Activated naive CD8-positive, alpha-beta T cell treated with anti-CD3 and anti-CD28 coated beads for 36 hours (primary cell): ENCODE measurements at regions not wholly inside any gene's neighbourhood (a gene's known extent, or its start where the extent isn't known, plus 50 kb on each side); places are given as distances from the start of the nearest gene placed in this dataset.

ENCODE experiments used
- DNase-seq: peaks from one replicate; pipeline ENCODE4 v3.0.0; 2021
- H3K27ac Mint-ChIP-seq: one replicate; pipeline ENCODE4 v1.8.0; 2022; ENCODE audit warnings: mild to moderate bottlenecking, moderate library complexity, mixed read lengths
- H3K27me3 Mint-ChIP-seq: one replicate; pipeline ENCODE4 v1.8.0; 2022; ENCODE audit warnings: mild to moderate bottlenecking, mixed read lengths
- H3K36me3 Mint-ChIP-seq: one replicate; pipeline ENCODE4 v1.8.0; 2021; ENCODE audit warnings: mild to moderate bottlenecking, mixed read lengths
- H3K4me1 Mint-ChIP-seq: one replicate; pipeline ENCODE4 v1.8.0; 2021; ENCODE audit warnings: mixed read lengths
- H3K4me3 Mint-ChIP-seq: one replicate; pipeline ENCODE4 v1.8.0; 2022; ENCODE audit warnings: mild to moderate bottlenecking, moderate library complexity, mixed read lengths
- H3K9me3 Mint-ChIP-seq: one replicate; pipeline ENCODE4 v1.8.0; 2022; ENCODE audit warnings: mixed read lengths

GRCh38 chr5:98401656-98402055 is 371.8 kb upstream of the RGMB start:
- DNase-seq: no peak
- Mint-ChIP-seq H3K4me1 (no peaks in the 10 kb centered on the region), H3K27ac (no peak overlapping the region), H3K9me3 (no peaks in the 10 kb centered on the region), H3K4me3 (no peak overlapping the region), H3K36me3 (no peaks in the 10 kb centered on the region), H3K27me3 (no peaks in the 10 kb centered on the region)

GRCh38 chr5:98402130-98402529 is 371.3 kb upstream of the RGMB start:
- Mint-ChIP-seq H3K27me3 (no peaks in the 10 kb centered on the region), H3K36me3 (no peaks in the 10 kb centered on the region), H3K4me3 (no peak overlapping the region), H3K4me1 (no peaks in the 10 kb centered on the region), H3K27ac (no peak overlapping the region), H3K9me3 (no peaks in the 10 kb centered on the region)
- no peak for DNase-seq

GRCh38 chr5:98403131-98403530 is 370.3 kb upstream of the RGMB start:
- Mint-ChIP-seq H3K4me3 (no peak overlapping the region), H3K9me3 (no peaks in the 10 kb centered on the region), H3K36me3 (no peaks in the 10 kb centered on the region), H3K27ac (no peak overlapping the region), H3K4me1 (no peaks in the 10 kb centered on the region), H3K27me3 (no peaks in the 10 kb centered on the region)
- DNase-seq: no peak

- no peak for DNase-seq
- Mint-ChIP-seq H3K9me3 (peaks cover 3% of the 10 kb centered on the region), H3K27ac (no peak overlapping the region), H3K4me1 (no peaks in the 10 kb centered on the region), H3K4me3 (no peak overlapping the region), H3K27me3 (no peaks in the 10 kb centered on the region), H3K36me3 (no peaks in the 10 kb centered on the region)
Measured at GRCh38 chr5:98414938-98415337, 358.5 kb upstream of the RGMB start.

GRCh38 chr5:98415663-98416062 is 357.8 kb upstream of the RGMB start:
- no peak overlapping the region for H3K4me3 Mint-ChIP-seq

GRCh38 chr5:98416541-98416940 is 356.9 kb upstream of the RGMB start:
- DNase-seq: no peak
- no peaks in the 10 kb centered on the region for H3K4me1 Mint-ChIP-seq
- no peak overlapping the region for H3K4me3 Mint-ChIP-seq
- peaks cover 3% of the 10 kb centered on the region for H3K9me3 Mint-ChIP-seq
- no peak overlapping the region for H3K27ac Mint-ChIP-seq
- H3K27me3 Mint-ChIP-seq: no peaks in the 10 kb centered on the region
- H3K36me3 Mint-ChIP-seq: no peaks in the 10 kb centered on the region

More at GRCh38 chr5:98415663-98416062, 357.8 kb upstream of the RGMB start:
- peaks cover 3% of the 10 kb centered on the region for H3K9me3 Mint-ChIP-seq
- no peaks in the 10 kb centered on the region for H3K4me1 Mint-ChIP-seq
- no peak overlapping the region for H3K27ac Mint-ChIP-seq
- no peaks in the 10 kb centered on the region for H3K27me3 Mint-ChIP-seq
- no peaks in the 10 kb centered on the region for H3K36me3 Mint-ChIP-seq
- DNase-seq: no peak

- no peak for DNase-seq
- no peak overlapping the region for H3K4me3 Mint-ChIP-seq
- H3K4me1 Mint-ChIP-seq: no peaks in the 10 kb centered on the region
- no peaks in the 10 kb centered on the region for H3K27me3 Mint-ChIP-seq
- no peaks in the 10 kb centered on the region for H3K36me3 Mint-ChIP-seq
- no peak overlapping the region for H3K27ac Mint-ChIP-seq
- H3K9me3 Mint-ChIP-seq: peaks cover 3% of the 10 kb centered on the region
Measured at GRCh38 chr5:98419825-98420224, 353.6 kb upstream of the RGMB start.

- Mint-ChIP-seq H3K4me3 (no peak overlapping the region), H3K36me3 (no peaks in the 10 kb centered on the region), H3K27me3 (peaks cover under 1% of the 10 kb centered on the region), H3K27ac (no peak overlapping the region), H3K9me3 (no peaks in the 10 kb centered on the region), H3K4me1 (peaks cover 4% of the 10 kb centered on the region)
- no peak for DNase-seq
Measured at GRCh38 chr5:98424681-98425450, 348.6 kb upstream of the RGMB start.

- Mint-ChIP-seq H3K27me3 (peaks cover 3% of the 10 kb centered on the region), H3K4me3 (no peak overlapping the region), H3K27ac (no peak overlapping the region), H3K4me1 (peaks cover 4% of the 10 kb centered on the region), H3K9me3 (no peaks in the 10 kb centered on the region), H3K36me3 (no peaks in the 10 kb centered on the region)
- DNase-seq: no peak
Measured at GRCh38 chr5:98425640-98426039, 347.8 kb upstream of the RGMB start.

GRCh38 chr5:98428806-98429205 is 344.7 kb upstream of the RGMB start:
- no peak for DNase-seq
- H3K4me1 Mint-ChIP-seq: peaks cover 4% of the 10 kb centered on the region
- H3K27ac Mint-ChIP-seq: no peak overlapping the region
- H3K9me3 Mint-ChIP-seq: no peaks in the 10 kb centered on the region
- no peak overlapping the region for H3K4me3 Mint-ChIP-seq
- H3K27me3 Mint-ChIP-seq: peaks cover 3% of the 10 kb centered on the region
- no peaks in the 10 kb centered on the region for H3K36me3 Mint-ChIP-seq

- Mint-ChIP-seq H3K36me3 (no peaks in the 10 kb centered on the region), H3K27me3 (peaks cover 3% of the 10 kb centered on the region), H3K4me1 (peaks cover 4% of the 10 kb centered on the region), H3K9me3 (no peaks in the 10 kb centered on the region), H3K27ac (no peak overlapping the region), H3K4me3 (no peak overlapping the region)
- DNase-seq: no peak
Measured at GRCh38 chr5:98432378-98432777, 341.1 kb upstream of the RGMB start.

- peaks cover 3% of the 10 kb centered on the region for H3K27me3 Mint-ChIP-seq
- no peak for DNase-seq
- H3K4me3 Mint-ChIP-seq: no peak overlapping the region
- no peaks in the 10 kb centered on the region for H3K36me3 Mint-ChIP-seq
- peaks cover 4% of the 10 kb centered on the region for H3K4me1 Mint-ChIP-seq
- no peaks in the 10 kb centered on the region for H3K9me3 Mint-ChIP-seq
- H3K27ac Mint-ChIP-seq: no peak overlapping the region
Measured at GRCh38 chr5:98433022-98433421, 340.4 kb upstream of the RGMB start.

GRCh38 chr5:98433673-98434072 is 339.8 kb upstream of the RGMB start:
- no peak for DNase-seq
- H3K27me3 Mint-ChIP-seq: peaks cover 3% of the 10 kb centered on the region
- H3K36me3 Mint-ChIP-seq: no peaks in the 10 kb centered on the region
- H3K9me3 Mint-ChIP-seq: no peaks in the 10 kb centered on the region
- H3K4me3 Mint-ChIP-seq: no peak overlapping the region
- peaks cover 4% of the 10 kb centered on the region for H3K4me1 Mint-ChIP-seq
- H3K27ac Mint-ChIP-seq: no peak overlapping the region

GRCh38 chr5:98436667-98437066 is 336.8 kb upstream of the RGMB start:
- no peaks in the 10 kb centered on the region for H3K27me3 Mint-ChIP-seq
- no peak overlapping the region for H3K4me3 Mint-ChIP-seq
- H3K9me3 Mint-ChIP-seq: peaks cover 9% of the 10 kb centered on the region
- DNase-seq: no peak
- H3K27ac Mint-ChIP-seq: no peak overlapping the region
- H3K36me3 Mint-ChIP-seq: no peaks in the 10 kb centered on the region
- no peaks in the 10 kb centered on the region for H3K4me1 Mint-ChIP-seq

- no peaks in the 10 kb centered on the region for H3K4me1 Mint-ChIP-seq
- no peaks in the 10 kb centered on the region for H3K27me3 Mint-ChIP-seq
- no peaks in the 10 kb centered on the region for H3K36me3 Mint-ChIP-seq
- no peak for DNase-seq
- H3K9me3 Mint-ChIP-seq: peaks cover 18% of the 10 kb centered on the region
- no peak overlapping the region for H3K27ac Mint-ChIP-seq
- no peak overlapping the region for H3K4me3 Mint-ChIP-seq
Measured at GRCh38 chr5:98442448-98442847, 331.0 kb upstream of the RGMB start.

GRCh38 chr5:98443881-98444280 is 329.6 kb upstream of the RGMB start:
- Mint-ChIP-seq H3K4me3 (no peak overlapping the region), H3K27me3 (no peaks in the 10 kb centered on the region), H3K36me3 (no peaks in the 10 kb centered on the region), H3K9me3 (peaks cover 18% of the 10 kb centered on the region), H3K27ac (no peak overlapping the region), H3K4me1 (no peaks in the 10 kb centered on the region)
- DNase-seq: no peak
